ENCODE measurements at regions not wholly inside any gene's neighbourhood (a gene's known extent, or its start where the extent isn't known, plus 50 kb on each side); places are given as distances from the start of the nearest gene placed in this dataset.

- H3K9me3 Mint-ChIP-seq = no peaks in the 10 kb centered on the region
- H3K27me3 Mint-ChIP-seq = peaks cover 14% of the 10 kb centered on the region
- H3K4me1 Mint-ChIP-seq = no peaks in the 10 kb centered on the region
- intact Hi-C loops (cut with micrococcal nuclease) = no loop called here
- H3K36me3 Mint-ChIP-seq (ENCODE audit: low read depth) = no peaks in the 10 kb centered on the region
- no peak overlapping the region for H3K4me3 Mint-ChIP-seq
- no peak overlapping the region for H3K27ac Mint-ChIP-seq
- DNase-seq = no peak
Measured at GRCh38 chr2:19819097-19820065, 82.4 kb downstream of the TTC32 start.

- intact Hi-C loops (cut with micrococcal nuclease) = no loop called here
- H3K27ac Mint-ChIP-seq = no peak overlapping the region
- DNase-seq = no peak
- no peaks in the 10 kb centered on the region for H3K36me3 Mint-ChIP-seq (ENCODE audit: low read depth)
- H3K9me3 Mint-ChIP-seq = no peaks in the 10 kb centered on the region
- H3K27me3 Mint-ChIP-seq = peaks cover 7% of the 10 kb centered on the region
- no peaks in the 10 kb centered on the region for H3K4me1 Mint-ChIP-seq
- no peak overlapping the region for H3K4me3 Mint-ChIP-seq
Measured at GRCh38 chr2:19818543-19818942, 83.2 kb downstream of the TTC32 start.

DNA sequence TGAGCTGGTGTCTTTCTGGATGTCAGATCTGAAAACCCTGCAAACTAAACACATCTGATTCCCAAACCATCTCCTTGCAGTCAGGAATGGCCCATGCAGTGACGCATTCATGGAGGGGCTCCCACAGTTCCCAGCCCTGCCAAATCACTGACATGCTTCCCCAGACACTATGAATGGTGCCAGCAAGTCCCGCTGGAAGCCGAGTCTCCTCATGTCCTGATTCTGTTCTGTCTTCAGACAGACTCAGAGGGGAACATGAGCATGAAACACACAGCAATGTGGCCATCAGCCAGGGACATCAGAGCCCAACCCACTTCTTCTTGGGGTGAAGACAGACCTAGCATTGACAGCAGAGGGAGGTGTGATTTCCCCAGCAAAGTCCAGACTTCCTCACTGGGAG is 83.7 kb downstream of the TTC32 start:
- Mint-ChIP-seq H3K4me3 (no peak overlapping the region), H3K27me3 (peaks cover 7% of the 10 kb centered on the region), H3K4me1 (no peaks in the 10 kb centered on the region), H3K27ac (no peak overlapping the region), H3K36me3 (ENCODE audit: low read depth) (no peaks in the 10 kb centered on the region), H3K9me3 (no peaks in the 10 kb centered on the region)
- intact Hi-C loops (cut with micrococcal nuclease) = no loop called here
- DNase-seq = no peak

- no peak for DNase-seq
Measured at GRCh38 chr2:19815746-19816145, 86.0 kb downstream of the TTC32 start.

GRCh38 chr2:19812166-19812565 is 89.6 kb downstream of the TTC32 start:
- Mint-ChIP-seq H3K27me3 (peaks cover 4% of the 10 kb centered on the region), H3K27ac (no peak overlapping the region), H3K9me3 (no peaks in the 10 kb centered on the region), H3K4me1 (no peaks in the 10 kb centered on the region), H3K36me3 (ENCODE audit: low read depth) (no peaks in the 10 kb centered on the region), H3K4me3 (no peak overlapping the region)
- no peak for DNase-seq
- intact Hi-C loops (cut with micrococcal nuclease) = no loop called here

More at GRCh38 chr2:19815746-19816145, 86.0 kb downstream of the TTC32 start:
- Mint-ChIP-seq H3K27ac (no peak overlapping the region), H3K4me3 (no peak overlapping the region), H3K9me3 (no peaks in the 10 kb centered on the region), H3K4me1 (no peaks in the 10 kb centered on the region), H3K36me3 (ENCODE audit: low read depth) (no peaks in the 10 kb centered on the region), H3K27me3 (peaks cover 4% of the 10 kb centered on the region)
- intact Hi-C loops (cut with micrococcal nuclease) = no loop called here

DNA sequence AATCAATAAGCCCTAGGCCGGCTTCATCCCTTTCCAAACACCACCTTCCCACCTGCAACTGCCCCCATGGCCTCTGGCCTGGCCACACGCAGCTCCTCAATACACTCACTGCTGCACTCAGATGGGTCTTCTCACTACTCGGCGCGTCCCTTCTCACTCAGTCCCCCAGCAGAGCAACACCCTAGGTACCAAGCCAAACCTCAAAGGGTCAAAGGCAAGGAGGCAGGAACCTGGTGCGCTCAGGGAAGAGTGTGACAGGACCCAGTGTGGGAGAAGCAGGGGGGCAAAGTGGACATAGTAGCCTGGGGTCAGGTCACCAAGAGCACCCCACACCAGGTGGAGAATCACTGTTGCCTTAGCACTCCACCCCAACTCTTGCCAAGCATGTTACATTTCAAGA is 90.6 kb downstream of the TTC32 start:
- Mint-ChIP-seq H3K27ac (no peak overlapping the region), H3K36me3 (ENCODE audit: low read depth) (no peaks in the 10 kb centered on the region), H3K27me3 (peaks cover 4% of the 10 kb centered on the region), H3K4me3 (no peak overlapping the region), H3K4me1 (no peaks in the 10 kb centered on the region), H3K9me3 (no peaks in the 10 kb centered on the region)
- intact Hi-C loops (cut with micrococcal nuclease) = no loop called here
- DNase-seq = no peak

DNA sequence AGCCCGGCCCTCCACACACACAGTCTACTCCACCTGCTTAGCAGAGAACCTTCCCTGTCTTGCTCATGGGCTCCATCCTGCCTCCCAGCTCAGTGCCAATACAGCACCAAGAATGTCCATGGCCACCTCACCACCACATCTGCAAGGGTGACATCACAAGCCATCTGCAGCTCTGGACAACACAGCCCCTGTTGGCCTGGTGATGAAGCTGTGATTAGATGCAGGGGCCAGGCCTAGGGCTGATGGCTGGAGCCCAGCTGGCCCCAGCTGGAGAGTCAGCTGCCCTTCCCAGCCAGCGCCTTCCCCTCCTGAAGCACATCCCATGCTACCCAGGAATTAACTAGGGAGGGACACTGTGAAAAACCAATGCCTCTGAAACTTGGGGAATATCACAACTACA is 91.1 kb downstream of the TTC32 start:
- intact Hi-C loops (cut with micrococcal nuclease) = no loop called here
- no peaks in the 10 kb centered on the region for H3K4me1 Mint-ChIP-seq

GRCh38 chr2:19810148-19810547 is 91.6 kb downstream of the TTC32 start:
- Mint-ChIP-seq H3K4me3 (no peak overlapping the region), H3K36me3 (ENCODE audit: low read depth) (no peaks in the 10 kb centered on the region), H3K27me3 (no peaks in the 10 kb centered on the region), H3K27ac (no peak overlapping the region), H3K9me3 (no peaks in the 10 kb centered on the region), H3K4me1 (no peaks in the 10 kb centered on the region)
- no peak for DNase-seq
- intact Hi-C loops (cut with micrococcal nuclease) = no loop called here

More for the DNA sequence above, 91.1 kb downstream of the TTC32 start:
- no peak overlapping the region for H3K4me3 Mint-ChIP-seq
- H3K36me3 Mint-ChIP-seq (ENCODE audit: low read depth) = no peaks in the 10 kb centered on the region
- no peak overlapping the region for H3K27ac Mint-ChIP-seq
- H3K9me3 Mint-ChIP-seq = no peaks in the 10 kb centered on the region
- peaks cover 2% of the 10 kb centered on the region for H3K27me3 Mint-ChIP-seq
- no peak for DNase-seq

DNA sequence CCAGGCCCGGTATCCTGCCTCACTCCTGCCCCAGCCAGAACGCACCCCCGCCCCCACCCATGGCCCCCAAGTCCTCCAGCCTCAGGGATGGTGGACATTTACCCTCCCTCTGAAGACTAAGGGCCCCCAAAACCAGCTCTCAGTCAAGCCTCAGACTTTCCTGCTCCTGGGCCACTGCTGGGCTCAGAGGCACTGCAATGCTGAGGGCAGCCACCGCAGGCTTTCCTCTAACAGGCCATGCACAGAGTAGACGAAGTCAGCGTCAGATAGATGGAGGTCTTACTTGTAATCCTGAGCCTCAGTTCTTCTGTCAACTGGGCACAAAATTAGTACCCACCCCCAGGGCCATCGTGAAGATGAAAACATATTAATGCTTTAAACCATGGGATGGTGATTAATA is 92.6 kb downstream of the TTC32 start:
- no peak overlapping the region for H3K27ac Mint-ChIP-seq

DNA sequence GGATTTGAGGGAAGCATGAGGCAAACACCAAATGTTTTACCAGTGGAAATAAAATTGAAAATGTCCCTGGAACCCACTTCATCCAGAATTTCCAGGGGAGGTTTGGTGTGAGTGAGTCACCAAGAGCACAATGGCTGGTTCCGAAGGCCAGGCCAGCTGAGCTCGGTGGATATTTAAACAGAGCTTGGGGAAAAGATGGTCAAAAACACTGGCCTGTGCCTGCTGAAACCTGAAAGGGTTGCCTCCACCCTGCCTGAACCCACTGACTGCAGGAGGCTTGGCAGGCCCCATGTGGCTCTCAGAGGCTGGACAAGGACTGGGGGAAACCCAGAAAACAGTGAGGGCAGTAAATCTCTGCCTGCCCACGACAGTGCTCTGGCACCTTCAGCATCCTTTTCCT is 93.9 kb downstream of the TTC32 start:
- Mint-ChIP-seq H3K4me1 (no peaks in the 10 kb centered on the region), H3K27me3 (no peaks in the 10 kb centered on the region), H3K27ac (no peak overlapping the region)

More for the DNA sequence above, 92.6 kb downstream of the TTC32 start:
- no peaks in the 10 kb centered on the region for H3K9me3 Mint-ChIP-seq
- intact Hi-C loops (cut with micrococcal nuclease) = no loop called here
- no peaks in the 10 kb centered on the region for H3K27me3 Mint-ChIP-seq
- no peaks in the 10 kb centered on the region for H3K4me1 Mint-ChIP-seq
- H3K36me3 Mint-ChIP-seq (ENCODE audit: low read depth) = no peaks in the 10 kb centered on the region
- DNase-seq = no peak
- H3K4me3 Mint-ChIP-seq = no peak overlapping the region

DNA sequence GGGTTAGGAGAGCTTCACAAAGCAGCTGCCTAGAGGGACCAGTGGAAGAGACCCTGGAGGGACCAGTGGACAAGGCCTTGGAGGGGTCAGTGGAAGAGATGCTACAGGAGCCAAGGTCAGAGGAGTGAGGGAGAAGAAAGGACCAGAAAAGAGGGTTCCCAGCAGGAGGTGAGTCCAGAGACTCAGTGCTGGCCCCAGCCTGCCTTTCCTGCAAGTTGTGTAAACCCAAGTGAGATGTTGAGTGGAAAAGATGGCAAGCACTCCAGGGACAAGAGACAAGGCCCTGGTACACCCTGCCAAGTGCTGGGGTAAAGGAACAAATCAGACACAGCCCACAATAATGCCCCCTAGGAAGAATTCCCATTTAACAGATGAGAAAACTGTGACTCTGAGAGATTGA is 94.4 kb downstream of the TTC32 start:
- H3K4me3 Mint-ChIP-seq = no peak overlapping the region
- H3K27ac Mint-ChIP-seq = no peak overlapping the region
- H3K9me3 Mint-ChIP-seq = no peaks in the 10 kb centered on the region
- intact Hi-C loops (cut with micrococcal nuclease) = no loop called here
- H3K27me3 Mint-ChIP-seq = no peaks in the 10 kb centered on the region
- H3K36me3 Mint-ChIP-seq (ENCODE audit: low read depth) = no peaks in the 10 kb centered on the region
- no peak for DNase-seq
- no peaks in the 10 kb centered on the region for H3K4me1 Mint-ChIP-seq

More for the DNA sequence above, 93.9 kb downstream of the TTC32 start:
- DNase-seq = no peak
- Mint-ChIP-seq H3K9me3 (no peaks in the 10 kb centered on the region), H3K4me3 (no peak overlapping the region), H3K36me3 (ENCODE audit: low read depth) (no peaks in the 10 kb centered on the region)
- intact Hi-C loops (cut with micrococcal nuclease) = no loop called here

- no peaks in the 10 kb centered on the region for H3K27me3 Mint-ChIP-seq
- no peaks in the 10 kb centered on the region for H3K9me3 Mint-ChIP-seq
- no peaks in the 10 kb centered on the region for H3K4me1 Mint-ChIP-seq
- H3K27ac Mint-ChIP-seq = no peak overlapping the region
- no peak overlapping the region for H3K4me3 Mint-ChIP-seq
- intact Hi-C loops (cut with micrococcal nuclease) = no loop called here
- DNase-seq = no peak
- H3K36me3 Mint-ChIP-seq (ENCODE audit: low read depth) = no peaks in the 10 kb centered on the region
Measured at GRCh38 chr2:19806591-19806990, 95.2 kb downstream of the TTC32 start.

DNA sequence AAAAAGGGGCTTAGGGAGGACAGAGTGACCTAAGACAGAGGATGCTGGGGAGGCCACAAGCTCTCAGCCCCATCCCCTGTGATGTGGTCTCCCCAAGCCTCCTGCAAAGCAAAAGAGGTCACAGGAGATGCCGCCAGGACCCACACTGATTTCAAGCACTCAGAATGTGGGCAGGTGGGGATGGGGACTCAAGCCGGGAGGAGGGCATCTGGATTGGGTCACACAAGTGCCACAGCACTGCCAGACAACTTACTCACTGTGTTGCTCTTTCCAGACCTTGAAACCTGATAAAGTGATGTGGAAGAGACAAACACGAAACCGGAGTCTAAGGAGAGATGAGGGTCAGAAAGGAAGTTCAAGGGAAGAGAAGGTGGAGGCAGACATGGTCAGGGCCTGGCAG is 95.7 kb downstream of the TTC32 start:
- Mint-ChIP-seq H3K27me3 (no peaks in the 10 kb centered on the region), H3K36me3 (ENCODE audit: low read depth) (no peaks in the 10 kb centered on the region), H3K4me1 (no peaks in the 10 kb centered on the region), H3K4me3 (no peak overlapping the region), H3K9me3 (no peaks in the 10 kb centered on the region), H3K27ac (no peak overlapping the region)
- intact Hi-C loops (cut with micrococcal nuclease) = no loop called here
- no peak for DNase-seq

GRCh38 chr2:19805266-19805665 is 96.5 kb downstream of the TTC32 start:
- intact Hi-C loops (cut with micrococcal nuclease) = no loop called here
- H3K4me3 Mint-ChIP-seq = no peak overlapping the region
- no peak overlapping the region for H3K27ac Mint-ChIP-seq
- H3K4me1 Mint-ChIP-seq = no peaks in the 10 kb centered on the region
- H3K36me3 Mint-ChIP-seq (ENCODE audit: low read depth) = no peaks in the 10 kb centered on the region
- no peaks in the 10 kb centered on the region for H3K27me3 Mint-ChIP-seq
- DNase-seq = no peak
- no peaks in the 10 kb centered on the region for H3K9me3 Mint-ChIP-seq

Measured in activated CD4-positive, alpha-beta T cell treated with anti-CD3 and anti-CD28 coated beads, Interleukin-2, amount 10 ng/mL, durations not matched to agents 24 days and 14 days (primary cell).